NCI-H774 (cell line): ENCODE measurements at regions not wholly inside any gene's neighbourhood (a gene's known extent, or its start where the extent isn't known, plus 50 kb on each side); places are given as distances from the start of the nearest gene placed in this dataset.
"Not testable (repeated sequence)": the region's sequence is repeated elsewhere in the genome, so short reads cannot be mapped to it uniquely, and the experiment has no call there.

Source experiments
- DNase-seq: peaks from one replicate; lab custom pipeline; 2025; lab: John Stamatoyannopoulos, UW

DNA sequence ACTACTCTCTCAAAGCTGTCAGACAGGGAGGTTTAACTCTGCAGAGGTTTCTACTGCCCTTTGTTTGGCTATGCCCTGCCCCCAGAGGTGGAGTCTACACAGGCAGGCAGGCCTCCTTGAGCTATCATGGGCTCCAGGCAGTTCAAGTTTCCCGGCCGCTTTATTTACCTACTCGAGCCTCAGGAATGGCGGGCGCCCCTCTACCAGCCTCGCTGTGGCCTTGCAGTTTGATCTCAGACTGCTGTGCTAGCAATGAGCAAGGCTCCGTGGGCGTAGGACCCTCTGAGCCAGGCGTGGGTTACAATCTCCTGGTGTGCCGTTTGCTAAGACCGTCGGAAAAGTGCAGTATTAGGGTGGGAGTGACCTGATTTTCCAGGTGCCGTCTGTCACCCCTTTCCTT lies 124.3 kb downstream of the PTCHD1 start:
- not testable (repeated sequence) for DNase-seq

DNA sequence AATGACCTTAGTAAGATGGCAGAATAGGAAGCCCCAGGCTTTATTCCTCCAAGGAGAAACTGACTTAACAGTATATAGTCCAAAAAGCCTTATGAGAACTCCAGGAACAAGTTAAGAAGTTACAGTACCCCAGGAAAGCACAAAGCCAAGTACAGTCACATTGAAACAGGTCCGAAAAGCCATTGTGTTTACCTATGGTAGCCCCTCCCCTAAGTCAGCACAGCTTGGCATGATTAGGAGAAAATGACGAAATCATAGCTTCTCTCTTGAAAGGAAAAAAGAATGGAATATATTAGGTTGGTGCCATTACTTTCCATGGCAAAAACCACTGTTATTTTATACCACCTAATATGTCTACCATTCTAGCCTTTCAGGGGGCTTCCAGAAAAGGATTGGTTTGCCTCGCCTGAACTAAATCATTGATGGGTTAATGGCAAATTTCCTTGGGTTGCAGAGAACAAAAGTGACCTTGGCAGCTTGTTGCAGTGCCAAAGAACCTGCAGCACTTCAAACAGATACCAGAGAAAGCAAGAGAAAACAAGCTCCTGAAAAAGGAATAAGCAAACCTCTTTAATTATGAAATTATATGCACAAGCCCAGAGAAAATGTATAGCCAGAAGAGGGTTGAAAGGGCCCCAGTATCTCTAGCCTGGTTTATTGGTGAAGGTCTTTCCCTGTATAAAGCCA lies 130.6 kb downstream of the PTCHD1 start:
- DNase-seq, result no peak

- no peak for DNase-seq
These were observed 131.3 kb downstream of the PTCHD1 start for GRCh38 chrX:23465985-23466384.

- DNase-seq, result no peak
These were observed 143.4 kb downstream of the PTCHD1 start for GRCh38 chrX:23478056-23478455.

- no peak for DNase-seq
These were observed 143.9 kb downstream of the PTCHD1 start for GRCh38 chrX:23478561-23478960.

DNA sequence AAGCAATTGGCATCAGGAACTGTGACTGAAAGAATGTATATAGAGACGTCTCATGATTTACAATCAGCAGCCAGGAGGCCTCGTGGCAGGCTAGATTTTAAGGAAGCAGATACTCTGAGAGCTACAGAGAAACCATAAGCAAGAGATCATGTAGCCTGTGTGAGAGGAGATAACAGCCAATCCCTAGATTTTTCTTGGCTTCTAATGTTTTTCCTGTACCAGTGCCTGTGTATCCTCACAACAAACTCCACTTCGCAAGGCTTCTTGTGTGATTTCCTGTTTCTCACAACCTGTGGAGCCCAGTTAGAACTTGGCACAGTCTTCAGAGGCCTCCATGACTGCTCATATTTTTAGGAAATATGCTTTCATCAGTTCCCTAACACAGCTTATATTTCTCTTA lies 147.9 kb downstream of the PTCHD1 start:
- no peak for DNase-seq

DNA sequence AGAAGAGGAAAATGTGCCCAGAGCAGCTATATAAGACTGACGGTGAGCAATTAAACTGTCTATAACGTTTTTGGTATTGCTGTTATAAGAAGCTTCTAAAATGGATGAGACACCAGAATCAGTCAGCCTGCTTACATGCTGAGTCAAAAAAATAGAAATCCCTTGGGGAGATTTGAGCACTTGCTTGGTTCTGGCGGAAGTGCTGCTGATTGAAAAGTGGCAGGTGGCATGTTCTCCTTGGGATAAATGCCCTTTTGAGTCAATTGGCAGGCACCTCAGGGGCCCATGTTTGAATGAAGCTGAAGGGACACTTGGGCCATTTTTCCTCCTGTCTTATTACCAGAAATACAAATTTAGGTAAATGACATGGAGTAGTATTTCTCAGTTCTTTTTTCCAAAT lies 148.7 kb downstream of the PTCHD1 start:
- DNase-seq, result no peak

- DNase-seq, result no peak
These were observed 159.3 kb downstream of the PTCHD1 start for GRCh38 chrX:23493941-23494374.

DNA sequence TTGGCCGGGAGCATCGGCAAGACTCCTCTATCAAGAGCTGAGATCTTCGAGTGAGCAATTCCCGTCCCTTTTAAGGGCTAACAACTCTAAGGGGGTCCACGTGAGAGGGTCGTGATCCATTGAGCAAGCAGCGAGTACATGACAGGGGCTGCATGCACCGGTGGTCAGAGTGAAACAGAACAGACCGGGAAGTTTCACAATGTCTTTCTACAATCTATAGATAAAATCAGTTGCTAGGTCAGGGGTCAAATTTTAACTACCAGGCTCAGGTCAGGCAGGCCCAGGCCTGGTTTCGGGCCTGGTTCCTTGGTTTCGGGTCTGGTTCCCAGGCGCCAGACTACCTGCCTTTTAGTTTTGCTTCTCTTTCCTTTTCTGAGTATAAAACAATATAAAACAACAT lies 160.1 kb downstream of the PTCHD1 start:
- no peak for DNase-seq

DNA sequence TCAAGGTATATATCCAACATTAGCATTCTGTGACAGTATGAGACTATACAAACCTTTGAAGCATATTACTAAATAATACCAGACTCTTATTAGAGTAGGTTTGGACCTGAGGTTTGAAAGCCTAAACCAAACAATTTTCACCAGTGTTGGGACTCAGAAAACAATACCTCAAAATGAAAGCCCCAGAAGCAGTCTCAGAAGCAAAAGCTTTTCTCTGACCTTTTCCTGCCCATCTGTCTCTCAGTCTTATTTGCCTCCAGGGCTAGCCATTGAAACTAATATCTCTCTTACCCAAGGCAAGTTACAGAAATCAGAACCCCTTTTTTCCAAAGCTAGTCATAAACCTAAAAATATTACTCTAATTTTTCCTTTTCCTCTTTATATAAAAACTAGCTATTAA lies 163.3 kb downstream of the PTCHD1 start:
- no peak for DNase-seq

- no peak for DNase-seq
These were observed 165.3 kb upstream of the PRDX4 start for GRCh38 chrX:23501974-23502373.

DNA sequence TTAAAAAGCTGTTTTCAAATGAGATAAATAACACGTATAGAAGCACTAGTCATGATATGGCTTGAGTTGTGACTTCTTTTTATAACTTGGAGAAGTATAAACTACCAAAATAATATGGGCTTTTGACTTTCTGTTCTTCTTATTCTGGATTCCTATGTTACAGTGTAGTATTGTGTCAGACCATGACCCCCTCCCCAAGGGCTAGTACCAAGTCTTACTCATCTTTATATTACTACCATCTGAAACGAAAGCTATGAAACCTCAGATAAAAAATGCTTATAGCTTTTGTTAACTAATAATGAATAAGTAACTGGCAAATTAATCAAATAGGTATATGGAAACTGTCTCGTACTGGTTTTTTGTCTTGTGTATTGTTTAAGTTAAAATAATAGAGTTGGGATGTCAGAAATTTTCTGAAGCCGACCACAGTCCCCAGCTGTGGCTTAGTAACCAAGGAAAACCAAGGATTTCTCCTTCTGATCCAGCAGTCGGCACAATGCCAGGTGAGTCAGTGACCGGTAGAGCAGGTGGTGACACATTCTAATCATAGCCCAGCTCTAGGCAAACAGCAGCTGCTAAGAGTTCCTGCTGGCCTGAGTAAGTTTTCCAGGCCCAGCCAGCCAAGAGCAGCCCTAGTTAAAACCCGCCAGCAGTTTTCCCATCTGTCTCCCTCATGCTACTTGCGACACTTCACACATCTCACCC lies 163.3 kb upstream of the PRDX4 start:
- DNase-seq, result peak; percentile 75

- DNase-seq, result no peak
These were observed 162.8 kb upstream of the PRDX4 start for GRCh38 chrX:23504540-23504884.

DNA sequence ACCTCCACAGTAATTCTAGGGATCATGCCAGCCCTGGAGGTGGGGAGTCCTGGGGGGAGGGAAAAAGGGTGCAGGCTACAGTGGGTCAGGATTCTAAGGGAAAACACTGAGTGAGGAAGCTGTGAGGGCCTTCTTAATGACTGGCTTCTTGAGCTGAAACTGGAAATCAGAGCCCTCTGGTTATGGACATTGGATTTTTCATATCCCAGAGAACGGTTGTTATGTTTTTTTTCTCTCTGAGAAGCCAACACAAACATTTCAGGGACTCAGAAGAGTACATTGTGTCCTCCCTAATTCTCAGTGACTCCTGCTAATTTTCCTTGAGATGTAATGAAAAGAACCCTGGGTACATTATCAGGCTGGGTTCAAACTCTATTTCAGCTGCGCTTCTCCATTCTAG lies 162.4 kb upstream of the PRDX4 start:
- no peak for DNase-seq

GRCh38 chrX:23505531-23506303 lies 161.6 kb upstream of the PRDX4 start:
- DNase-seq, result no peak

DNA sequence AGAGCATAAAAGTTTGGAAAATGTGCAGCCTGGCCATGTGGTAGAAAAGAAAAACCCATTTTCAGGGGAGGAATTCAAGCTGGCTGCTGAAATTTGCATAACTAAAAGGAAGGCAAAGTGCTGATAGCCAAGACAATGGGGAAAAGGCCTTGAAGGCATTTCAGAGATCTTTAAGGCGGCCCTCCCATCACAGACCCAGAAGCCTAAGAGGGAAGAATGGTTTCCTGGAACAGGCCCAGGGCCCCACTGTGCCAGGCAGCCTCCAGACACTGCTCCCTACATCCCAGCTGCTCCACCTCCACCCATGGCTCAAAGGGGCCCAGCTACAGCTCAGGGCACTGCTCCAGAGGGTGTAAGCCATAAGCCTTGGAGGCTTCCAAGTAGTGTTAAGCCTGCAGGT lies 158.0 kb upstream of the PRDX4 start:
- no peak for DNase-seq

GRCh38 chrX:23511793-23512192 lies 155.5 kb upstream of the PRDX4 start:
- no peak for DNase-seq

- DNase-seq, result no peak
These were observed 154.2 kb upstream of the PRDX4 start for GRCh38 chrX:23513121-23513520.

DNA sequence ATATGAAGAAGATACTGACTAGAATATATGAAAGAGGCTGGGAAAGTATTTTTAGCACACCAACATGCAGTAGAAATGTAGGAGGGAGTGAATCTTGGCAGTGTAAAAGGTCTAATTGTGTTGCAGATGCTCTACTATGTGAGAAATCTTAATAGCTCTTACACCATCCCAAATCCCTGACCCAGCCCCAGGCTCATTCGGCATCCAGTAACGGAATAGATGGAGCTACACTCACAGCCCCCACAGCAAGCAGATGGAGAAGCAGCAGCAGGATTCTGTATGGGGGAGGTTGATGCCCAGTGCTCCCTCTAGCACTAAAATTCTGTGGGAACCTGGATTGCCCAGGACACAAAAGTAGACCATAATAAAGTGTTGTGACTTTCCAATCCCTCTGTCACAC lies 153.2 kb upstream of the PRDX4 start:
- DNase-seq, result no peak

- no peak for DNase-seq
These were observed 152.3 kb upstream of the PRDX4 start for GRCh38 chrX:23515028-23515427.

DNA sequence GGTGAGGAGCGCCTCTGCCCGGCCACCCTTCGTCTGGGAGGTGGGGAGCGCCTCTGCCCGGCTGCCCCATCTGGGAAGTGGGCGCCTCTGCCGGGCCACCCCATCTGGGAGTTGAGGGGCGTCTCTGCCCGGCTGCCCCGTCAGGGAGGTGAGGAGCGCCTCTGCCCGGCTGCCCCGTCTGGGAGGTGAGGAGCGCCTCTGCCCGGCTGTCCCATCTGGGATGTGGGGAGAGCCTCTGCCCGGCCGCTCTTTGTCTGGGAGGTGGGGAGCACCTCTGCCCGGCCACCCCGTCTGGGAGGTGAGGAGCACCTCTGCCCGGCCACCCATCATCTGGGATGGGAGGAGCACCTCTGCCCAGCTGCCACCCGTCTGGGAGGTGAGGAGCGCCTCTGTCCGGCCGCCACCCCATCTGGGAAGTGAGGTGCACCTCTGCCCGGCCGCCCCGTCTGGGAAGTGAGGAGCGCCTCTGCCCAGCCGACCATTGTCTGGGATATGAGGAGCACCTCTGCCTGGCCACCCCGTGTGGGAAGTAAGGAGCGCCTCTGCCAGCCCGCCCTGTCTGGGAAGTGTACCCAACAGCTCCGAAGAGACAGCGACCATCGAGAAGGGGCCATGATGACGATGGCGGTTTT lies 144.2 kb upstream of the PRDX4 start:
- DNase-seq, result not testable (repeated sequence)

DNA sequence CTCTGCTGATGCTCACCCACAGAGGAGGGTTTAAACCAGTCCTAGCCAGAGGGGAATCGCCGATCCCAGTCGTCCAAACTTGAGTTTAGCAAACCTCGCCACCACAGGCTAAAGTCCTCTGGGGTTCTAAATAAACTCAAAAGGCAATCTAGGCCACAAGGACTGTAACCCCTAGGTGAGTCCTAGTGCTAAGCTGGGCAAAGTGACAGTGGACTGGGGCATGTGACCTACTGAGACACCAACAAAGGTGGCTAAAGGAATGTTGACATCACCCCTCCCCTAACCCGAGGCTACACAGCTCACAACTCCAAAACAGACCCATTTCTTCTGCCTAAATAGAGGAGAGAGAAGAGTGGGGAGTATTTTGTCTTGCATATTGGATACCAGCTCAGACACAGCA lies 142.8 kb upstream of the PRDX4 start:
- no peak for DNase-seq

GRCh38 chrX:23525531-23525930 lies 141.8 kb upstream of the PRDX4 start:
- DNase-seq, result no peak
